A549 (cell line): ENCODE measurements at regions not wholly inside any gene's neighbourhood (a gene's known extent, or its start where the extent isn't known, plus 50 kb on each side); places are given as distances from the start of the nearest gene placed in this dataset.

Source experiments
- ATAC-seq, 2 experiments: fragments of 200-7000 bp in 1 of 2; fragments of >200 bp in 1 of 2; cut with Nextera tagmentation in 1 of 2; cut with Tn5 transposase in 1 of 2; 3 replicates each; pipeline versions ENCODE4 v1.8.0 to v1.9.1; 2018 to 2020; ENCODE audit warnings: mild to moderate bottlenecking in 1 of 2, moderate library complexity in 1 of 2
- CTCF ChIA-PET: fragments of 300-600 bp; sonication (Branson Sonifier 250); formaldehyde crosslinking; extraction: SDS; loops from one replicate; lab custom pipeline; 2021; ENCODE audit warnings: antibody characterized with exemption, inconsistent platforms; lab: Yijun Ruan, JAX
- POLR2A ChIA-PET: fragments of 350-600 bp; formaldehyde crosslinking; extraction: SDS; loops from one replicate; lab custom pipeline; 2021; ENCODE audit warnings: antibody characterized with exemption, inconsistent platforms; lab: Yijun Ruan, JAX
- DNase-seq, 2 experiments: peaks; one replicate each; pipeline versions ENCODE4 v3.0.0 to v3.0.0-alpha.2; 2011 to 2016; ENCODE audit warnings: low read depth in 1 of 2, low spot score in 1 of 2
- FAIRE-seq: peaks from 2 replicates; lab custom pipeline; 2011; peaks lifted over from hg19 to GRCh38; lab: Jason Lieb, UNC
- H3K27ac ChIP-seq, 2 experiments: fragments of >200 bp; sonication (Bioruptor Twin); formaldehyde crosslinking; 3 replicates each; pipeline ENCODE4 v1.5.1; 2016 to 2017
- H3K4me1 ChIP-seq: fragments of >200 bp; sonication (Bioruptor Twin); formaldehyde crosslinking; 3 replicates; pipeline ENCODE4 v1.6.1; 2016
- H3K4me2 ChIP-seq: fragments of >200 bp; sonication (Bioruptor Twin); formaldehyde crosslinking; 3 replicates; pipeline ENCODE4 v1.6.1; 2016
- H3K4me3 ChIP-seq: fragments of >200 bp; sonication (Bioruptor Twin); formaldehyde crosslinking; 3 replicates; pipeline ENCODE4 v1.5.1; 2016
- H3K9me3 ChIP-seq: fragments of >200 bp; sonication (Bioruptor Twin); formaldehyde crosslinking; 3 replicates; pipeline ENCODE4 v1.6.1; 2016
- BHLHE40 ChIP-seq: IDR thresholded peaks from 2 replicates; pipeline ENCODE4 v1.6.1; 2012; ENCODE audit warnings: low read depth, low read length, inconsistent platforms
- CEBPB ChIP-seq, 2 experiments: fragments of >200 bp in 1 of 2; sonication (Bioruptor Twin) in 1 of 2; formaldehyde crosslinking in 1 of 2; IDR thresholded peaks; 2 replicates each; pipeline ENCODE4 v1.6.1; 2012 to 2016
- FOSB ChIP-seq: fragments of 250-450 bp; sonication (Bioruptor Pico); IDR thresholded peaks from 2 replicates; pipeline ENCODE4 v1.5.0; 2020; ENCODE audit warnings: mild to moderate bottlenecking, moderate library complexity
- FOXS1 ChIP-seq: fragments of 250-450 bp; sonication (Bioruptor Pico); IDR thresholded peaks from 2 replicates; pipeline ENCODE4 v1.5.0; 2020; ENCODE audit warnings: mild to moderate bottlenecking, moderate library complexity
- GATA3 ChIP-seq: IDR thresholded peaks from 2 replicates; pipeline ENCODE4 v1.6.1; 2012; ENCODE audit warnings: borderline replicate concordance
- HDAC2 ChIP-seq: fragments of 200-600 bp; sonication (generic); IDR thresholded peaks from 2 replicates; pipeline ENCODE4 v1.6.1; 2016
- HOXB13 ChIP-seq: fragments of 250-450 bp; sonication (Bioruptor Pico); IDR thresholded peaks from 2 replicates; pipeline ENCODE4 v1.5.0; 2020; ENCODE audit warnings: low read depth, mild to moderate bottlenecking, moderate library complexity
- JUNB ChIP-seq: fragments of >200 bp; sonication (Bioruptor Twin); formaldehyde crosslinking; IDR thresholded peaks from 2 replicates; pipeline ENCODE4 v1.6.1; 2016
- KDM1A ChIP-seq: fragments of 200-600 bp; sonication (generic); IDR thresholded peaks from 2 replicates; pipeline ENCODE4 v1.6.1; 2016; ENCODE audit warnings: low read depth, mild to moderate bottlenecking
- MAFK ChIP-seq: fragments of 450-650 bp; IDR thresholded peaks from 2 replicates; pipeline ENCODE4 v1.6.1; 2014; ENCODE audit not compliant: partially characterized antibody
- NFE2L2 ChIP-seq: fragments of 150-350 bp; conservative IDR thresholded peaks from 2 replicates; pipeline ENCODE4 v1.6.1; 2014; ENCODE audit warnings: low read length
- RAD21 ChIP-seq, 2 experiments: fragments of >200 bp in 1 of 2; sonication (Bioruptor Twin) in 1 of 2; formaldehyde crosslinking in 1 of 2; IDR thresholded peaks in 1 of 2; conservative IDR thresholded peaks in 1 of 2; 2 replicates in 1 of 2; 3 replicates in 1 of 2; pipeline ENCODE4 v1.6.1; 2012 to 2018; ENCODE audit warnings: inconsistent platforms in 1 of 2
- RARB ChIP-seq: fragments of 250-450 bp; sonication (Bioruptor Pico); IDR thresholded peaks from 2 replicates; pipeline ENCODE4 v1.8.0; 2021; ENCODE audit warnings: mild to moderate bottlenecking, moderate library complexity
- RCOR1 ChIP-seq: fragments of 150-350 bp; IDR thresholded peaks from 2 replicates; pipeline ENCODE4 v1.6.1; 2014; ENCODE audit warnings: antibody characterized with exemption, low read length, low read depth
- RNF2 ChIP-seq: fragments of 200-600 bp; sonication (generic); IDR thresholded peaks from 2 replicates; pipeline ENCODE4 v1.6.1; 2016; ENCODE audit warnings: low read depth, mild to moderate bottlenecking, antibody characterized with exemption, moderate library complexity, borderline replicate concordance
- SMC3 ChIP-seq: fragments of >200 bp; sonication (Bioruptor Twin); formaldehyde crosslinking; IDR thresholded peaks from 3 replicates; pipeline ENCODE4 v1.6.1; 2018; ENCODE audit warnings: inconsistent platforms
- SREBF2 ChIP-seq: fragments of 450-650 bp; IDR thresholded peaks from 2 replicates; pipeline ENCODE4 v1.6.1; 2014; ENCODE audit warnings: mild to moderate bottlenecking, moderate library complexity
- ZC3H11A ChIP-seq: fragments of 450-650 bp; IDR thresholded peaks from 2 replicates; pipeline ENCODE4 v1.6.1; 2014; ENCODE audit warnings: antibody characterized with exemption, mild to moderate bottlenecking
- ZFP36 ChIP-seq: fragments of 450-650 bp; IDR thresholded peaks from 2 replicates; pipeline ENCODE4 v1.6.1; 2014; ENCODE audit warnings: borderline replicate concordance; ENCODE audit not compliant: partially characterized antibody
- ZSCAN20 ChIP-seq: fragments of 250-450 bp; sonication (Bioruptor Pico); IDR thresholded peaks from 2 replicates; pipeline ENCODE4 v1.8.0; 2022; ENCODE audit warnings: mild to moderate bottlenecking, moderate library complexity
- WGBS: methylation state at CpG from one replicate; pipeline ENCODE4 v1.1.6; 2017; ENCODE audit errors: missing lambda C conversion rate; 5-methylcytosine and 5-hydroxymethylcytosine counted together
- TF ChIP-seq, protein P1 (sequence below): fragments of 150-350 bp; IDR thresholded peaks from 2 replicates; pipeline ENCODE4 v1.6.1; 2014; ENCODE audit warnings: low read depth, mild to moderate bottlenecking, low read length
- TF ChIP-seq, protein P2 (sequence below): fragments of 200-600 bp; sonication (generic); IDR thresholded peaks from 2 replicates; pipeline ENCODE4 v1.6.1; 2016; ENCODE audit warnings: antibody characterized with exemption, mild to moderate bottlenecking, moderate library complexity

DNA sequence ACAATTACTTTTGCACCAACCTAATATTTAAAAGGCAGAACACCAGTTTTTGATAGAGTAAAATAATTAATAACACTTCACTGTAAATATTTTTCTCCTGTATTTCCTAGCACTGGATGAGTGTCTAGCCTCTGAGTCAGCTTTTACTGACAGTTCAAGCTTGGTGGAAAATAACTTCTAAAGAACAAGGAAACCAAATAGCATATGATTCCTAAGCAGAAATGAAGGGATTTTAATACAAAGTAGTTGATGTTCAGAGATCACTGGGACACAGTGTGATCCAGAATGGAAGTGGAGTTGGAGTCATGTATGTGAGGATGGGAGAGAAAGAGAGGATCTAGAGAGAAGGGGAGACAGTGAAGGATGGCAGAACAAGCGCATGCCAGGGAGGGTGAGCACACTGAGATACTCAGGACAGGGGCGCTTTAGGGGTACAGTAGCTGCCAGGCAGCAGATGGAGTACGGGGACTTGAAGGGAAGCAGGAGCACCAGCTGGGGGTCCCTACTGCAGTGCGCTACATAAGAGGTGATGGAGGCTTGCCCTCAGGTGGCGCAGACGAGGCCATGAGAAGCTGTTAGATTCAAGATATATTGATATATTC is 117.9 kb upstream of the KLF6 start:
- DNase-seq: no peak
- TF ChIP-seq, protein P1, sequence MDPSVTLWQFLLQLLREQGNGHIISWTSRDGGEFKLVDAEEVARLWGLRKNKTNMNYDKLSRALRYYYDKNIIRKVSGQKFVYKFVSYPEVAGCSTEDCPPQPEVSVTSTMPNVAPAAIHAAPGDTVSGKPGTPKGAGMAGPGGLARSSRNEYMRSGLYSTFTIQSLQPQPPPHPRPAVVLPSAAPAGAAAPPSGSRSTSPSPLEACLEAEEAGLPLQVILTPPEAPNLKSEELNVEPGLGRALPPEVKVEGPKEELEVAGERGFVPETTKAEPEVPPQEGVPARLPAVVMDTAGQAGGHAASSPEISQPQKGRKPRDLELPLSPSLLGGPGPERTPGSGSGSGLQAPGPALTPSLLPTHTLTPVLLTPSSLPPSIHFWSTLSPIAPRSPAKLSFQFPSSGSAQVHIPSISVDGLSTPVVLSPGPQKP: no peak
- TF ChIP-seq RCOR1 (no peak), ZC3H11A (no peak), HOXB13 (CRISPR knock-in tag) (no peak), FOXS1 (CRISPR knock-in tag) (no peak), SREBF2 (no peak), GATA3 (no peak), KDM1A (no peak), SMC3 (no peak), FOSB (CRISPR knock-in tag) (no peak)
- Histone ChIP-seq H3K4me3 (no peak overlapping the region), H3K4me1 (peaks cover 32% of the 10 kb centered on the region), H3K27ac (peak overlapping the region; percentile 31 to 66; a peak in 4 of 6 replicates), H3K4me2 (peak overlapping the region; percentile 39; the same call in 2 of the 3 replicates), H3K9me3 (no peaks in the 10 kb centered on the region)
- 94% methylated on average over 6 of the region's 6 CpGs for whole genome bisulfite sequencing
- ChIA-PET CTCF (interaction anchor here (1.2 kb wide), 1 partner anchor 12 kb away, joined by 3 read pairs; no protein-coding TSS in a partner anchor), POLR2A (no interaction called here)
- FAIRE-seq: no peak
- peak; percentile 37; a peak in 1 of 6 replicates for ATAC-seq

DNA sequence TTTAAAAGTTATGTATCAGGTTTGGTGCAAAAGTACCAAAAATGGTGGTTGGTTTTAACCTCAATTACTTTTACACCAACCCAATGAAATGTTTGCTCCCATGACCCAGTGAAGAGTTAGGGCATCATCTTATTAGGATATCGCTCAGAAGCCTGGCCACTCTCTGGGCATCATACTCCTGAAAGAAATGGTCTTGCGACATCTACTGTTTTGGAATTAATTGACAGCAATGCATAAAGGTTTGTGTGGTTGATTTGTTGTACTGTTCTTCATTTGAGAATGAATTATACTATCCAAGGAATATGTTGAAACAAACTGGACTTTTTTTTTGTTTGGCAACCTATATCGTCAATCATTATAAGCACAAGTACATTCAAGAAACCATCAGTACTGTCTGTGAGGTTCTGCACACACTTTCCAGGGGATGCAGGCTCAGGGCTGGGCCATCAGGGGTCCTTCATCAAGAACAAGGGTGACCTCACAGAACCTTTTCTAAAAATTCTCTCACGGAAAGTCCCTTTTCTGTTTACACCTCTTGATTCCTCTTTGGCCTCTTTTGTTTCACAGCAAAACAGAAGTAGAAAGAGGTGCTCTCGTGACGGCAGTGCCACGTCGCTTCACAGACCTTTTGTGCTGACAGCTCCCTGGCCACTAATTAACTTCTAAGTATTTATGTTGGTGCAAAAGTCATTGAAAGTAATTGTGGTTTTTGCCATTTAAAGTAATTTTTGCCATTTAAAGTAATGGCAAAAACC is 117.2 kb upstream of the KLF6 start:
- POLR2A ChIA-PET: interaction anchor here (1.2 kb wide), 1 partner anchor 125 kb away, joined by 4 read pairs; no protein-coding TSS in a partner anchor

DNA sequence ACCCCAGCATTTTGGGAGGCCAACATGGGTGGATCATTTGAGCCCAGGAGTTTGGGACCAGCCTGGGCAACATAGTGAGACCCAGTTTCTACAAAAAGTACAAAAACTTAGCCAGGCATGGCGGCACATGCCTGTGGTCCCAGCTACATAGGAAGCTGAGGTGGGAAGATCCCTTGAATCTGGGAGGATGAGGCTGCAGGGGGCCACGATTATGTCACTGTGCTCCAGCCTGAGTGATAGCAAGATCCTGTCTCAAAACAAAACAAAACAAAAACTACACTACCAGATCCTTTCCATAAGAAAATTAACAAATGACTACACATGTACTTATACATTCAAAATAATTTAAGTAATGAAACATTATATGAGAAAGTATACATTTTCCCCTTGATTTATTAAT is 116.4 kb upstream of the KLF6 start:
- POLR2A ChIA-PET: interaction anchor here (1.2 kb wide), 1 partner anchor 125 kb away, joined by 4 read pairs; no protein-coding TSS in a partner anchor

More for the DNA sequence above, 117.2 kb upstream of the KLF6 start:
- Histone ChIP-seq H3K27ac (peak overlapping the region; percentile 31 to 66; a peak in 4 of 6 replicates), H3K4me2 (peak overlapping the region; percentile 39; the same call in 2 of the 3 replicates)
- no peak for FAIRE-seq
- CTCF ChIA-PET: interaction anchor here (1.2 kb wide), 1 partner anchor 12 kb away, joined by 3 read pairs; no protein-coding TSS in a partner anchor
- peak in 1 of 2 experiments; percentile 62; a peak in 1 of 4 replicates for TF ChIP-seq CEBPB (IDR thresholded peaks at IDR 0.05)
- no peak for TF ChIP-seq JUNB
- TF ChIP-seq, protein P2, sequence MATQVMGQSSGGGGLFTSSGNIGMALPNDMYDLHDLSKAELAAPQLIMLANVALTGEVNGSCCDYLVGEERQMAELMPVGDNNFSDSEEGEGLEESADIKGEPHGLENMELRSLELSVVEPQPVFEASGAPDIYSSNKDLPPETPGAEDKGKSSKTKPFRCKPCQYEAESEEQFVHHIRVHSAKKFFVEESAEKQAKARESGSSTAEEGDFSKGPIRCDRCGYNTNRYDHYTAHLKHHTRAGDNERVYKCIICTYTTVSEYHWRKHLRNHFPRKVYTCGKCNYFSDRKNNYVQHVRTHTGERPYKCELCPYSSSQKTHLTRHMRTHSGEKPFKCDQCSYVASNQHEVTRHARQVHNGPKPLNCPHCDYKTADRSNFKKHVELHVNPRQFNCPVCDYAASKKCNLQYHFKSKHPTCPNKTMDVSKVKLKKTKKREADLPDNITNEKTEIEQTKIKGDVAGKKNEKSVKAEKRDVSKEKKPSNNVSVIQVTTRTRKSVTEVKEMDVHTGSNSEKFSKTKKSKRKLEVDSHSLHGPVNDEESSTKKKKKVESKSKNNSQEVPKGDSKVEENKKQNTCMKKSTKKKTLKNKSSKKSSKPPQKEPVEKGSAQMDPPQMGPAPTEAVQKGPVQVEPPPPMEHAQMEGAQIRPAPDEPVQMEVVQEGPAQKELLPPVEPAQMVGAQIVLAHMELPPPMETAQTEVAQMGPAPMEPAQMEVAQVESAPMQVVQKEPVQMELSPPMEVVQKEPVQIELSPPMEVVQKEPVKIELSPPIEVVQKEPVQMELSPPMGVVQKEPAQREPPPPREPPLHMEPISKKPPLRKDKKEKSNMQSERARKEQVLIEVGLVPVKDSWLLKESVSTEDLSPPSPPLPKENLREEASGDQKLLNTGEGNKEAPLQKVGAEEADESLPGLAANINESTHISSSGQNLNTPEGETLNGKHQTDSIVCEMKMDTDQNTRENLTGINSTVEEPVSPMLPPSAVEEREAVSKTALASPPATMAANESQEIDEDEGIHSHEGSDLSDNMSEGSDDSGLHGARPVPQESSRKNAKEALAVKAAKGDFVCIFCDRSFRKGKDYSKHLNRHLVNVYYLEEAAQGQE: no peak
- no peak for TF ChIP-seq RARB (CRISPR knock-in tag)
- TF ChIP-seq RAD21 (conservative IDR thresholded peaks at IDR 0.05 in 1 of 2, IDR thresholded peaks at IDR 0.05 in 1 of 2): 0 out of 5 replicates have a peak, but pooled peaks have one; percentile 7 to 14
- TF ChIP-seq, all 56 proteins: peak for 2
- peak; percentile 34 to 47; a peak in 4 of 6 replicates for ATAC-seq
- WGBS: 50% methylated on average over 8 of the region's 8 CpGs
- H3K4me3 ChIP-seq: no peak overlapping the region
- no peaks in the 10 kb centered on the region for H3K9me3 ChIP-seq
- peaks cover 38% of the 10 kb centered on the region for H3K4me1 ChIP-seq
- DNase-seq: no peak

More for the DNA sequence above, 116.4 kb upstream of the KLF6 start:
- ATAC-seq: no peak
- no peaks in the 10 kb centered on the region for H3K9me3 ChIP-seq
- H3K4me3 ChIP-seq: no peak overlapping the region
- H3K27ac ChIP-seq: peak overlapping the region; percentile 31 to 54; a peak in 4 of 6 replicates
- DNase-seq: no peak
- H3K4me1 ChIP-seq: peaks cover 45% of the 10 kb centered on the region
- FAIRE-seq: no peak
- CTCF ChIA-PET: no interaction called here
- TF ChIP-seq ZSCAN20 (CRISPR knock-in tag) (no peak), ZFP36 (no peak), BHLHE40 (no peak), NFE2L2 (no peak), MAFK (no peak), HDAC2 (no peak), RNF2 (no peak)
- no peak overlapping the region for H3K4me2 ChIP-seq
- WGBS: 78% methylated on average over 2 of the region's 2 CpGs
